ENCODE measurements at regions not wholly inside any gene's neighbourhood (a gene's known extent, or its start where the extent isn't known, plus 50 kb on each side); places are given as distances from the start of the nearest gene placed in this dataset.

GRCh38 chr14:43215524-43215923 lies 1291.6 kb downstream of the FSCB start:
- TF ChIP-seq CTCF (IDR thresholded peaks at IDR 0.05) (no peak), POLR2A (IDR thresholded peaks at IDR 0.05) (no peak)
